GM23338 (cell line): ENCODE measurements at regions not wholly inside any gene's neighbourhood (a gene's known extent, or its start where the extent isn't known, plus 50 kb on each side); places are given as distances from the start of the nearest gene placed in this dataset.

Experiments used
- EZH2 ChIP-seq: fragments of 200-600 bp; sonication (generic); IDR thresholded peaks from one replicate; pipeline ENCODE4 v1.8.0; 2017; ENCODE audit warnings: antibody characterized with exemption, mild to moderate bottlenecking, low read depth; ENCODE audit not compliant: unreplicated experiment
- EZH2phosphoT487 ChIP-seq: fragments of 200-600 bp; sonication (generic); IDR thresholded peaks from one replicate; pipeline ENCODE4 v1.8.1; 2018; ENCODE audit warnings: antibody characterized with exemption; ENCODE audit not compliant: unreplicated experiment
- POLR2AphosphoS5 ChIP-seq: IDR thresholded peaks from 2 replicates; pipeline ENCODE4 v1.6.1; 2016; ENCODE audit warnings: antibody characterized with exemption, low read depth
- STAT1 ChIP-seq: IDR thresholded peaks from one replicate; pipeline ENCODE4 v1.6.1; 2016; ENCODE audit warnings: antibody characterized with exemption; ENCODE audit not compliant: unreplicated experiment
- TF ChIP-seq, protein P1 (sequence below), 2 experiments: fragments of 200-600 bp in 1 of 2; sonication (generic) in 1 of 2; conservative IDR thresholded peaks; 2 replicates each; pipeline versions ENCODE4 v1.5.1 to v1.6.1; 2016 to 2017; ENCODE audit warnings: antibody characterized with exemption in 2 of 2, low read depth in 2 of 2, mild to moderate bottlenecking in 2 of 2, moderate library complexity in 1 of 2
- TF ChIP-seq, protein P2 (sequence below): IDR thresholded peaks from one replicate; pipeline ENCODE4 v1.6.1; 2018; ENCODE audit warnings: antibody characterized with exemption; ENCODE audit not compliant: unreplicated experiment

DNA sequence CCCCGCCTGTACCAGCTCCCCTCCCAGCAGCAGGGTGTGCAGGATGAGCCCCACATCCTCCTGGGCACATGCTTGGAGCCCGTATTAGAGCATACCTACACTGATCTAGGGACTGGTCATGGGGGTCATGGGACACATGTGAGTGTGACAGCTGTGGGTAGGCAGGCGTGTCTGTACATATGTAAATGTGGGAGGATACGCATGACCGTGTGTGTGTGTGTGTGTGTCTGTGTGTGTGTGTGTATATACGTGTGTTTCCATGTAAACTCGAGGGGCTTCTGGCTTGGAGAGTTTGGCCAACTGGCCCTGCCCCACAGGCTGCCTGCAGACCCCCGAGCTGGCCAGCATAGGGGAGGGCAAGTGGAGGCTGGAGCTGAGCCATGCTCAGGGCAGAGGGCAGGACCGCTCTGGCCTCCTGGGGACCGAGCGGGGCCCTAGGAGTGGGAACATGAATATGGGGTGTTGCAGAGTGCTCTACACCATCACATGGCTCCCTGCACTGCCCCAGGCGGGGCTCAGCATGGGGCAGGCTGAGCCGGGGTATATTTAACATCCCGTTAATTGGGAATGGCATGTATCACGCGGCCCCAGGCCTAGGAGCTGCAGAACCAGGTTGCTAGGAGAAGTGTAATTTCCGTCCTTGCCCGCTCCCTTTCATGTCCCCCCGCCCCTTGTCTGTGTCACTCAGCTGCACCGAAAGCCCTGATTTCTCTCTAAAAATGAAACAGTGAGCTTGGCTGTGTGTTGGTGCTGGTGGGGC, 152.7 kb upstream of the PCBD1 start:
- TF ChIP-seq, protein P1, sequence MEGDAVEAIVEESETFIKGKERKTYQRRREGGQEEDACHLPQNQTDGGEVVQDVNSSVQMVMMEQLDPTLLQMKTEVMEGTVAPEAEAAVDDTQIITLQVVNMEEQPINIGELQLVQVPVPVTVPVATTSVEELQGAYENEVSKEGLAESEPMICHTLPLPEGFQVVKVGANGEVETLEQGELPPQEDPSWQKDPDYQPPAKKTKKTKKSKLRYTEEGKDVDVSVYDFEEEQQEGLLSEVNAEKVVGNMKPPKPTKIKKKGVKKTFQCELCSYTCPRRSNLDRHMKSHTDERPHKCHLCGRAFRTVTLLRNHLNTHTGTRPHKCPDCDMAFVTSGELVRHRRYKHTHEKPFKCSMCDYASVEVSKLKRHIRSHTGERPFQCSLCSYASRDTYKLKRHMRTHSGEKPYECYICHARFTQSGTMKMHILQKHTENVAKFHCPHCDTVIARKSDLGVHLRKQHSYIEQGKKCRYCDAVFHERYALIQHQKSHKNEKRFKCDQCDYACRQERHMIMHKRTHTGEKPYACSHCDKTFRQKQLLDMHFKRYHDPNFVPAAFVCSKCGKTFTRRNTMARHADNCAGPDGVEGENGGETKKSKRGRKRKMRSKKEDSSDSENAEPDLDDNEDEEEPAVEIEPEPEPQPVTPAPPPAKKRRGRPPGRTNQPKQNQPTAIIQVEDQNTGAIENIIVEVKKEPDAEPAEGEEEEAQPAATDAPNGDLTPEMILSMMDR (conservative IDR thresholded peaks at IDR 0.05; ENCODE audit: low read depth in 2 of 2) = no peak
- TF ChIP-seq POLR2AphosphoS5 = no peak
- TF ChIP-seq, protein P2, sequence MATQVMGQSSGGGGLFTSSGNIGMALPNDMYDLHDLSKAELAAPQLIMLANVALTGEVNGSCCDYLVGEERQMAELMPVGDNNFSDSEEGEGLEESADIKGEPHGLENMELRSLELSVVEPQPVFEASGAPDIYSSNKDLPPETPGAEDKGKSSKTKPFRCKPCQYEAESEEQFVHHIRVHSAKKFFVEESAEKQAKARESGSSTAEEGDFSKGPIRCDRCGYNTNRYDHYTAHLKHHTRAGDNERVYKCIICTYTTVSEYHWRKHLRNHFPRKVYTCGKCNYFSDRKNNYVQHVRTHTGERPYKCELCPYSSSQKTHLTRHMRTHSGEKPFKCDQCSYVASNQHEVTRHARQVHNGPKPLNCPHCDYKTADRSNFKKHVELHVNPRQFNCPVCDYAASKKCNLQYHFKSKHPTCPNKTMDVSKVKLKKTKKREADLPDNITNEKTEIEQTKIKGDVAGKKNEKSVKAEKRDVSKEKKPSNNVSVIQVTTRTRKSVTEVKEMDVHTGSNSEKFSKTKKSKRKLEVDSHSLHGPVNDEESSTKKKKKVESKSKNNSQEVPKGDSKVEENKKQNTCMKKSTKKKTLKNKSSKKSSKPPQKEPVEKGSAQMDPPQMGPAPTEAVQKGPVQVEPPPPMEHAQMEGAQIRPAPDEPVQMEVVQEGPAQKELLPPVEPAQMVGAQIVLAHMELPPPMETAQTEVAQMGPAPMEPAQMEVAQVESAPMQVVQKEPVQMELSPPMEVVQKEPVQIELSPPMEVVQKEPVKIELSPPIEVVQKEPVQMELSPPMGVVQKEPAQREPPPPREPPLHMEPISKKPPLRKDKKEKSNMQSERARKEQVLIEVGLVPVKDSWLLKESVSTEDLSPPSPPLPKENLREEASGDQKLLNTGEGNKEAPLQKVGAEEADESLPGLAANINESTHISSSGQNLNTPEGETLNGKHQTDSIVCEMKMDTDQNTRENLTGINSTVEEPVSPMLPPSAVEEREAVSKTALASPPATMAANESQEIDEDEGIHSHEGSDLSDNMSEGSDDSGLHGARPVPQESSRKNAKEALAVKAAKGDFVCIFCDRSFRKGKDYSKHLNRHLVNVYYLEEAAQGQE = no peak
- no peak for TF ChIP-seq EZH2
- no peak for TF ChIP-seq STAT1
- no peak for TF ChIP-seq EZH2phosphoT487
